ENCODE measurements at regions not wholly inside any gene's neighbourhood (a gene's known extent, or its start where the extent isn't known, plus 50 kb on each side); places are given as distances from the start of the nearest gene placed in this dataset.

DNA sequence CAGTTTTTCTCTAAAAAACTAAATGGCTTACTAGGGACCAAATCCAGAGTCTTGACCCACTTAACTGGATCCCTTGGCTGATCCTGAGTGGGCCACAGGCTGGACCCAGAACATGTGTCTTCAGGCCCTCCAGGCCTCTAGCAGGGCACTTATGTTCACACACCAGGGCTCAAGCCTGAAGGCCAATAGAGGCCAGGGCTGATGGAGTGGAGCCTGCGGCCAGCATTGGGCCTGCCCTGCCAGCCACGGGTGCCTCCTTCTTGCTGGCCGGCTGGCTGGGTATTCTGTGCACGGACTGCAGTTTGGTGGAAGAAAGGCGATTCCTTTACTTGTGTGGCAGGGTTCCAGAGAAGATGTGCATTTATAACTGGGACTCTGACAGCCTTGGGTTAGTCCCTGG, 103.0 kb upstream of the ZNF32 start:
- no peak for DNase-seq
- BruUV-seq (replicated peaks) = no TSS peak
- Histone ChIP-seq H4K20me1 (ENCODE audit: insufficient read depth) (no peaks in the 10 kb centered on the region), H3F3A (ENCODE audit: insufficient read depth, low read depth) (no peaks in the 10 kb centered on the region), H3K4me3 (no peak overlapping the region), H3K27ac (no peak overlapping the region), H3K79me2 (ENCODE audit: low read depth) (no peaks in the 10 kb centered on the region), H2AFZ (no peak overlapping the region), H3K9me2 (ENCODE audit: insufficient read depth) (no peaks in the 10 kb centered on the region), H3K27me3 (ENCODE audit: insufficient read depth, low read depth) (peaks cover 80% of the 10 kb centered on the region), H3K4me1 (replicated peaks; ENCODE audit: insufficient read depth) (no peaks in the 10 kb centered on the region), H3K9me3 (ENCODE audit: insufficient read depth, low read depth) (no peaks in the 10 kb centered on the region), H3K36me3 (ENCODE audit: low read depth) (no peaks in the 10 kb centered on the region), H3K4me2 (no peak overlapping the region)
- CTCF ChIA-PET = no interaction called here
- POLR2A ChIA-PET (ENCODE audit: unreplicated experiment) = no interaction called here
- intact Hi-C loops (cut with micrococcal nuclease; ENCODE audit: unreplicated experiment) = no loop called here
- TF ChIP-seq, protein P1, sequence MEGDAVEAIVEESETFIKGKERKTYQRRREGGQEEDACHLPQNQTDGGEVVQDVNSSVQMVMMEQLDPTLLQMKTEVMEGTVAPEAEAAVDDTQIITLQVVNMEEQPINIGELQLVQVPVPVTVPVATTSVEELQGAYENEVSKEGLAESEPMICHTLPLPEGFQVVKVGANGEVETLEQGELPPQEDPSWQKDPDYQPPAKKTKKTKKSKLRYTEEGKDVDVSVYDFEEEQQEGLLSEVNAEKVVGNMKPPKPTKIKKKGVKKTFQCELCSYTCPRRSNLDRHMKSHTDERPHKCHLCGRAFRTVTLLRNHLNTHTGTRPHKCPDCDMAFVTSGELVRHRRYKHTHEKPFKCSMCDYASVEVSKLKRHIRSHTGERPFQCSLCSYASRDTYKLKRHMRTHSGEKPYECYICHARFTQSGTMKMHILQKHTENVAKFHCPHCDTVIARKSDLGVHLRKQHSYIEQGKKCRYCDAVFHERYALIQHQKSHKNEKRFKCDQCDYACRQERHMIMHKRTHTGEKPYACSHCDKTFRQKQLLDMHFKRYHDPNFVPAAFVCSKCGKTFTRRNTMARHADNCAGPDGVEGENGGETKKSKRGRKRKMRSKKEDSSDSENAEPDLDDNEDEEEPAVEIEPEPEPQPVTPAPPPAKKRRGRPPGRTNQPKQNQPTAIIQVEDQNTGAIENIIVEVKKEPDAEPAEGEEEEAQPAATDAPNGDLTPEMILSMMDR (conservative IDR thresholded peaks at IDR 0.05) = no peak
- TF ChIP-seq EZH2 (IDR thresholded peaks at IDR 0.05; ENCODE audit: low read depth) = no peak

DNA sequence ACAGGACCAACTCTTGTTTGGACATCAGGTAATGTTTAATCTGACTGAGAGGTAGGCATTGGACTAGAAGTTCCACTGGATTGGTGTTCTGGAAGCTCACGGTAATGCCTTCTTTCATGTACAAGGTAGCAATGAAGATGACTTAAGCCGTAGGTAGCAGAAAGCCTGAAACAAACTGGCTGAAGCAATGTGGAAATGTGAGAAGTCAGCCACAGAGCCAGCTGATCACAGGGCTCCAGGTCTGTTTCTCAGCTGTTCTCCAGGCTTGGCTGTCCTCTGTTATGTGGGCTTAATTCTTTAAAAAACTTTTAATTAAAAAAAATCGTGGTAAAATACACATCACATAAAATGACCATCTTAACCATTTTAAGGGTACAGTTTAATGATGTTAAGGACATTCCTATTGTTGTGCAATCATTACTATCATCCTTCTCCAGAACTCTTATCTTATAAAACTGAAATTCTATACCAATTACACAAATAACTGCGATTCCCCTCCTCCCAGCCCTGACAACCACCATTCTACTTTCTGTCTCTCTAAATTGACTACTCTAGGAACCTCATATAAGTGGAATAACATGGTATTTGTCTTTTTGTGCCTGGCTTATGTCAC, 101.4 kb upstream of the ZNF32 start:
- BruUV-seq (replicated peaks) = no TSS peak

DNA sequence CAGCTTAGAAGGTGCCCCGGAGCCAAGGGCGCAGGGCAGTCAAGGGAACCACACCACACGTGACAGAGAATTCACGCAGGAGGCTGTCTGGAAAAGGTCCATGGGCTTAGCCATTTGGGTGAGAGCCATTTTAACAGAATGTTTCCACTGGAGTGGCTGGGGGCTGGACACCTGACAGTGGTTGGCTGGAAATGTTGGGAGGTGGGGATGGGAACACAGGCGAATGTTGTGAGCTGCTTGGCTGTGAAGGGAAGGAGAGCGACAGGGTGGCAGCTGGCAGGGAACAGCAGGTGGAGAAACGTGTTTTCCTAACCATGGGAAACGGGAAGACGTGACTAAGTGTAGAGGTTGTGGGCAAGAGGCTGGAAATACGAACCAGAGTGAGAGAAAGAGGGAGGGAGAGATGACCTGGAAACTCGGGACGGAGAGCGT, 100.5 kb upstream of the ZNF32 start:
- H3K27me3 ChIP-seq (ENCODE audit: insufficient read depth, low read depth) = peaks cover 71% of the 10 kb centered on the region
- ChIA-PET POLR2A (ENCODE audit: unreplicated experiment) (no interaction called here), CTCF (no interaction called here)
- no peak for DNase-seq
- no peak overlapping the region for H3K4me3 ChIP-seq
- H2AFZ ChIP-seq = no peak overlapping the region
- H3F3A ChIP-seq (ENCODE audit: insufficient read depth, low read depth) = no peaks in the 10 kb centered on the region
- no peak overlapping the region for H3K27ac ChIP-seq
- no peaks in the 10 kb centered on the region for H3K9me3 ChIP-seq (ENCODE audit: insufficient read depth, low read depth)
- no peaks in the 10 kb centered on the region for H3K79me2 ChIP-seq (ENCODE audit: low read depth)
- H3K36me3 ChIP-seq (ENCODE audit: low read depth) = no peaks in the 10 kb centered on the region
- H4K20me1 ChIP-seq (ENCODE audit: insufficient read depth) = no peaks in the 10 kb centered on the region
- no peak overlapping the region for H3K4me2 ChIP-seq
- intact Hi-C loops (cut with micrococcal nuclease; ENCODE audit: unreplicated experiment) = loop anchor here (10.0 kb wide), 1 partner anchor 166 kb away; no protein-coding TSS in a partner anchor
- TF ChIP-seq EZH2 (IDR thresholded peaks at IDR 0.05; ENCODE audit: low read depth) = no peak
- TF ChIP-seq, protein P1 (conservative IDR thresholded peaks at IDR 0.05) = no peak
- no peaks in the 10 kb centered on the region for H3K4me1 ChIP-seq (replicated peaks; ENCODE audit: insufficient read depth)
- H3K9me2 ChIP-seq (ENCODE audit: insufficient read depth) = no peaks in the 10 kb centered on the region
- BruUV-seq (replicated peaks) = no TSS peak

More for the DNA sequence above, 101.4 kb upstream of the ZNF32 start:
- Histone ChIP-seq H3K4me1 (replicated peaks; ENCODE audit: insufficient read depth) (no peaks in the 10 kb centered on the region), H3K27me3 (ENCODE audit: insufficient read depth, low read depth) (peaks cover 72% of the 10 kb centered on the region), H3K4me3 (no peak overlapping the region), H3K27ac (no peak overlapping the region), H3K9me2 (ENCODE audit: insufficient read depth) (no peaks in the 10 kb centered on the region), H3F3A (ENCODE audit: insufficient read depth, low read depth) (no peaks in the 10 kb centered on the region), H3K36me3 (ENCODE audit: low read depth) (no peaks in the 10 kb centered on the region), H3K4me2 (no peak overlapping the region), H3K79me2 (ENCODE audit: low read depth) (no peaks in the 10 kb centered on the region), H3K9me3 (ENCODE audit: insufficient read depth, low read depth) (no peaks in the 10 kb centered on the region), H2AFZ (no peak overlapping the region), H4K20me1 (ENCODE audit: insufficient read depth) (no peaks in the 10 kb centered on the region)
- intact Hi-C loops (cut with micrococcal nuclease; ENCODE audit: unreplicated experiment) = loop anchor here (10.0 kb wide), 1 partner anchor 165 kb away; no protein-coding TSS in a partner anchor
- no peak for TF ChIP-seq EZH2 (IDR thresholded peaks at IDR 0.05; ENCODE audit: low read depth)
- TF ChIP-seq, protein P1 (conservative IDR thresholded peaks at IDR 0.05) = no peak
- ChIA-PET POLR2A (ENCODE audit: unreplicated experiment) (no interaction called here), CTCF (no interaction called here)
- DNase-seq = no peak

All from PC-9 (cell line).